HFF-Myc (cell line): ENCODE measurements at regions not wholly inside any gene's neighbourhood (a gene's known extent, or its start where the extent isn't known, plus 50 kb on each side); places are given as distances from the start of the nearest gene placed in this dataset.

Experiments
- DNase-seq: peaks from one replicate; pipeline ENCODE4 v3.0.0-alpha.2; 2011; ENCODE audit warnings: low read depth; ENCODE audit errors: extremely low read depth
- H3K4me3 ChIP-seq: replicated peaks from 2 replicates; pipeline ENCODE4 v1.5.1; 2011; ENCODE audit warnings: low read depth, mild to moderate bottlenecking, control low read depth, low read length
- CTCF ChIP-seq: IDR thresholded peaks from 2 replicates; pipeline ENCODE4 v1.5.1; 2012; ENCODE audit warnings: mild to moderate bottlenecking, low read depth, low read length, control low read depth; ENCODE audit errors: missing control alignments

GRCh38 chr5:74356009-74356695, 284.4 kb downstream of the ENC1 start:
- no peak for TF ChIP-seq CTCF
- no peak overlapping the region for H3K4me3 ChIP-seq
- DNase-seq: no peak

- no peak for DNase-seq
- H3K4me3 ChIP-seq: no peak overlapping the region
- TF ChIP-seq CTCF: no peak
These were observed 285.3 kb downstream of the ENC1 start for GRCh38 chr5:74355041-74355824.

GRCh38 chr5:74352256-74352655, 288.3 kb downstream of the ENC1 start:
- H3K4me3 ChIP-seq: no peak overlapping the region

GRCh38 chr5:74342948-74343682, 297.4 kb downstream of the ENC1 start:
- no peak for TF ChIP-seq CTCF
- no peak for DNase-seq
- no peak overlapping the region for H3K4me3 ChIP-seq

More at GRCh38 chr5:74352256-74352655, 288.3 kb downstream of the ENC1 start:
- TF ChIP-seq CTCF: no peak
- DNase-seq: no peak

GRCh38 chr5:74342182-74342581, 298.3 kb downstream of the ENC1 start:
- no peak for DNase-seq
- no peak overlapping the region for H3K4me3 ChIP-seq
- TF ChIP-seq CTCF: no peak

- no peak overlapping the region for H3K4me3 ChIP-seq
- no peak for TF ChIP-seq CTCF
- no peak for DNase-seq
These were observed 299.3 kb downstream of the ENC1 start for GRCh38 chr5:74341221-74341620.
